Gastrocnemius medialis (tissue), 4 donors: ENCODE measurements at regions not wholly inside any gene's neighbourhood (a gene's known extent, or its start where the extent isn't known, plus 50 kb on each side); places are given as distances from the start of the nearest gene placed in this dataset.

Experiments
- ATAC-seq, 2 donors: fragments of 150-250 bp; one replicate each; pipeline ENCODE4 v1.9.1; 2016
- DNase-seq, 2 donors: peaks; one replicate each; pipeline ENCODE4 v3.0.0-alpha.2; 2019
- H3K27ac ChIP-seq, 4 donors: fragments of 200-600 bp; sonication (generic); 1 replicate in 1 of 4; 2 replicates in 3 of 4; pipeline ENCODE4 v1.5.1; 2016 to 2018; ENCODE audit warnings: mild to moderate bottlenecking in 2 of 4, moderate library complexity in 1 of 4
- H3K27me3 ChIP-seq, 3 donors: fragments of 200-600 bp; sonication (generic) in 2 of 3; 1 replicate in 1 of 3; 2 replicates in 2 of 3; pipeline versions ENCODE4 v1.5.1 to v1.6.0; 2016 to 2019; ENCODE audit warnings: mild to moderate bottlenecking in 1 of 3, moderate library complexity in 1 of 3
- H3K36me3 ChIP-seq, 2 donors: fragments of 200-600 bp; sonication (generic) in 1 of 2; one replicate each; pipeline ENCODE4 v1.5.1; 2017 to 2018
- H3K4me1 ChIP-seq, 2 donors: fragments of 200-600 bp; sonication (generic) in 1 of 2; one replicate each; pipeline ENCODE4 v1.5.1; 2016 to 2017; ENCODE audit warnings: mild to moderate bottlenecking in 2 of 2
- H3K4me3 ChIP-seq, 4 donors: fragments of 200-600 bp; sonication (generic) in 3 of 4; 1 replicate in 1 of 4; 2 replicates in 3 of 4; pipeline ENCODE4 v1.5.1; 2016 to 2019; ENCODE audit warnings: mild to moderate bottlenecking in 2 of 4
- H3K9me3 ChIP-seq, 3 donors: fragments of 200-600 bp; sonication (generic) in 2 of 3; 1 replicate in 1 of 3; 2 replicates in 2 of 3; pipeline ENCODE4 v1.5.1; 2016 to 2019
- POLR2A ChIP-seq, 2 donors: fragments of 450-650 bp; IDR thresholded peaks; one replicate each; pipeline ENCODE4 v1.6.1; 2017; ENCODE audit warnings: antibody characterized with exemption in 2 of 2, mild to moderate bottlenecking in 2 of 2, moderate library complexity in 2 of 2
- in situ Hi-C, 4 donors: fragments of 200-750 bp; cut with MboI; loops; one replicate each; pipeline versions ENCODE4 v1.15.0 to v1.8.0; 2017; ENCODE audit warnings: low sequenced_read_pairs in 4 of 4
- intact Hi-C: fragments of 100-400 bp; cut with DNase I; formaldehyde crosslinking; loops from one replicate; pipeline ENCODE4 v1.15.1; 2023; ENCODE audit warnings: low total_unique reads
- TF ChIP-seq, protein P1 (sequence below), 5 experiments: fragments of 450-650 bp in 3 of 5; fragments of 200-600 bp in 2 of 5; sonication (generic) in 2 of 5; IDR thresholded peaks in 4 of 5; conservative IDR thresholded peaks in 1 of 5; 1 replicate in 4 of 5; 2 replicates in 1 of 5; pipeline ENCODE4 v1.5.1; 2016 to 2019; ENCODE audit warnings: antibody characterized with exemption in 5 of 5, mild to moderate bottlenecking in 3 of 5, moderate library complexity in 3 of 5

GRCh38 chr7:372546-372931 lies 82.6 kb downstream of the FOXL3 start:
- Histone ChIP-seq H3K36me3 (no peaks in the 10 kb centered on the region), H3K4me3 (no peak overlapping the region), H3K9me3 (no peaks in the 10 kb centered on the region), H3K4me1 (no peaks in the 10 kb centered on the region), H3K27me3 (peaks cover 0 to 11% (median 0%) of the 10 kb centered on the region in 3 donors), H3K27ac (no peak overlapping the region)
- ATAC-seq (no peak), DNase-seq (no peak)
- in situ Hi-C loops (no loop called here), intact Hi-C loops (no loop called here)
- TF ChIP-seq, protein P1, sequence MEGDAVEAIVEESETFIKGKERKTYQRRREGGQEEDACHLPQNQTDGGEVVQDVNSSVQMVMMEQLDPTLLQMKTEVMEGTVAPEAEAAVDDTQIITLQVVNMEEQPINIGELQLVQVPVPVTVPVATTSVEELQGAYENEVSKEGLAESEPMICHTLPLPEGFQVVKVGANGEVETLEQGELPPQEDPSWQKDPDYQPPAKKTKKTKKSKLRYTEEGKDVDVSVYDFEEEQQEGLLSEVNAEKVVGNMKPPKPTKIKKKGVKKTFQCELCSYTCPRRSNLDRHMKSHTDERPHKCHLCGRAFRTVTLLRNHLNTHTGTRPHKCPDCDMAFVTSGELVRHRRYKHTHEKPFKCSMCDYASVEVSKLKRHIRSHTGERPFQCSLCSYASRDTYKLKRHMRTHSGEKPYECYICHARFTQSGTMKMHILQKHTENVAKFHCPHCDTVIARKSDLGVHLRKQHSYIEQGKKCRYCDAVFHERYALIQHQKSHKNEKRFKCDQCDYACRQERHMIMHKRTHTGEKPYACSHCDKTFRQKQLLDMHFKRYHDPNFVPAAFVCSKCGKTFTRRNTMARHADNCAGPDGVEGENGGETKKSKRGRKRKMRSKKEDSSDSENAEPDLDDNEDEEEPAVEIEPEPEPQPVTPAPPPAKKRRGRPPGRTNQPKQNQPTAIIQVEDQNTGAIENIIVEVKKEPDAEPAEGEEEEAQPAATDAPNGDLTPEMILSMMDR (IDR thresholded peaks at IDR 0.05 in 4 of 5, conservative IDR thresholded peaks at IDR 0.05 in 1 of 5): no peak
- TF ChIP-seq POLR2A (IDR thresholded peaks at IDR 0.05): no peak

GRCh38 chr7:372932-373791 lies 83.2 kb downstream of the FOXL3 start:
- TF ChIP-seq, protein P1 (IDR thresholded peaks at IDR 0.05 in 4 of 5, conservative IDR thresholded peaks at IDR 0.05 in 1 of 5): no peak
- no peak for TF ChIP-seq POLR2A (IDR thresholded peaks at IDR 0.05)
- no peaks in the 10 kb centered on the region for H3K4me1 ChIP-seq
- intact Hi-C loops: no loop called here
- DNase-seq (peak in 1 of 2 donors; percentile 2), ATAC-seq (no peak)
- H3K27me3 ChIP-seq: peaks cover 0 to 12% (median 0%) of the 10 kb centered on the region in 3 donors
- H3K36me3 ChIP-seq: no peaks in the 10 kb centered on the region
- in situ Hi-C loops: no loop called here
- H3K9me3 ChIP-seq: no peaks in the 10 kb centered on the region
- no peak overlapping the region for H3K4me3 ChIP-seq
- H3K27ac ChIP-seq: no peak overlapping the region

DNA sequence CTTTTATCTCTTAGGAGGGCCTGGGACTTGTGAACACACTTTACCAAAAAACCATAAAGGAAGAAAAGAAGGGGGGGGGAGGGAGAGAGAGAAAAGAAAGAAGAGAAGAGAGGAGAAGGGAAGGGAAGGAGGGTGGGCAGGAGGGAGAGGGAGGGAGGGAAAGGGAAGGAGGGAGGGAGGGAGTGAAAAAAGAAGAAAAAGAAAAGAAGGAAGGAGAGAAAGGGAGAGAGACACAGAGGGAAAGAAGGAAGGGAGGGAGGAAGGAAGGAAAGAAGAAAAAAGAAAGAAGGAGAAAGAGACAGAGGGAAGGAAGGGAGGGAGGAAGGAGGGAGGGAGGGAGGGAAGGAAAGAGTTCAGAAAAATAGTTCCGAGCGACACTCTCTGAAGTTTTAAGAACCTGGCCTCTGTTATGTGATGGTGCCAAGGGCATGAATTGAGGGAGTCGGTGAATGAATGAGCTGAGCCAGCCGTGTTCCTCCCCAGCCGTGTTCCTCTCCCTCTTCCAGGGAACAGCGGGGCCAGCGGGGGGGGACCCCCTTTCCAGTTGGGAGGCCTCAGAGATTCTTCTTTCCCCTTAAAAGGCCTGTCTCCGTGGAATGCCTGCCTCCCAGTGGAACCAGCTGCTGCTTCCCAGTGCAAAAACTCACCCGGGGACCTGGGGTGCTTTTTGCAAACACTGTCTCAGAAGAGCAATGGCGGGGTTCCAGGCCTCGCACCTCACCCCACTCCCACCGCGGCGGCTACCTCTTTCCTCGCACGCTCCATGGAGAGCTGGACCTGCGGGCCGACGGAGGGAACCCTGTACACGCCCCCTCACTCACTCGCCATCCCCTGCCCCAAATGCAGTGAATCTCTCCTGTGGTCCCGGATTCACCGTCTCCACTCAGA lies 84.1 kb downstream of the FOXL3 start:
- Histone ChIP-seq H3K36me3 (no peaks in the 10 kb centered on the region), H3K9me3 (no peaks in the 10 kb centered on the region), H3K4me1 (peaks cover 1 to 2% of the 10 kb centered on the region in 2 donors), H3K4me3 (no peak overlapping the region), H3K27me3 (peaks cover 0 to 21% (median 0%) of the 10 kb centered on the region in 3 donors), H3K27ac (no peak overlapping the region)
- intact Hi-C loops: no loop called here
- in situ Hi-C loops: no loop called here
- DNase-seq (peak in 1 of 2 donors; percentile 3), ATAC-seq (no peak)
- TF ChIP-seq, protein P1 (IDR thresholded peaks at IDR 0.05 in 4 of 5, conservative IDR thresholded peaks at IDR 0.05 in 1 of 5): no peak
- no peak for TF ChIP-seq POLR2A (IDR thresholded peaks at IDR 0.05)

DNA sequence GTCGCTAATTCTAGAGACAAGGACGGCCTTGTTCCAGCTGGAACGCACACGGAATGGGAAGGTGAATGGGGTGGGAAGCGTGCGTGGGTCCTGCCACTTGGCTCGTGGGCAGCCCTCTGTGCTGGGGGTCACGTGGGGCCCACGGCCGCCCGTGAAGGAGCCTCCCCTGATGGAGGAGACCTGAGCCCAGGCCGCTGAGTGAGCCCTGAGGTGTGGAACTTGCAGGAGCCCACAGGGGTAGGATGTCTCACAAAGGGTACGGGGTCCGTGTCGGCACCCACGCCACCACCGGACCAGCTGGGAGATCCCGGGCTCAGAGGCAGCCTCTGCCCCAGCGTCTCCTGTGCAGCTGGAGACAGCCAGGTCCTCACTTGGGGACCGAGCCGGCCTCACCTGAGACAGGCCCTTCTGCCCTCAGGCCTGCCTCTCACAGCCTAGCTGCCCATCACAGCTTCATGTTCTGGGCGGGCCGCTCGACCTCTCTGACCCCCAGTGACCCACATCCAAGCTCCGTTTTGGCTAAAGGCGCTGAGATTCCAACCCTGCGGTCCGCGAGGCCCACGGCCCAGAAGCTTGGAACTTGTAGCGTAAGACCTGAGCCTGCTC lies 84.8 kb downstream of the FOXL3 start:
- DNase-seq: peak in 1 of 2 donors; percentile 5
- intact Hi-C loops: no loop called here
- Histone ChIP-seq H3K27me3 (peaks cover 0 to 28% (median 3%) of the 10 kb centered on the region in 3 donors), H3K4me1 (peaks cover 7 to 9% of the 10 kb centered on the region in 2 donors), H3K27ac (no peak overlapping the region), H3K4me3 (no peak overlapping the region), H3K9me3 (no peaks in the 10 kb centered on the region), H3K36me3 (no peaks in the 10 kb centered on the region)
- no peak for ATAC-seq
- TF ChIP-seq, protein P1 (IDR thresholded peaks at IDR 0.05 in 4 of 5, conservative IDR thresholded peaks at IDR 0.05 in 1 of 5): no peak
- TF ChIP-seq POLR2A (IDR thresholded peaks at IDR 0.05): no peak
- in situ Hi-C loops: no loop called here
